ENCODE measurements at regions not wholly inside any gene's neighbourhood (a gene's known extent, or its start where the extent isn't known, plus 50 kb on each side); places are given as distances from the start of the nearest gene placed in this dataset.

- no peak for TF ChIP-seq CTCF (IDR thresholded peaks at IDR 0.05)
- TF ChIP-seq POLR2A (IDR thresholded peaks at IDR 0.05): no peak
Observed at GRCh38 chr7:10918093-10918590, 55.5 kb upstream of the PHF14 start.
